Muscle of arm (tissue), 1 donor: ENCODE measurements at regions not wholly inside any gene's neighbourhood (a gene's known extent, or its start where the extent isn't known, plus 50 kb on each side); places are given as distances from the start of the nearest gene placed in this dataset.
"Not testable (repeated sequence)": the region's sequence is repeated elsewhere in the genome, so short reads cannot be mapped to it uniquely, and the experiment has no call there.

ENCODE experiments used
- DNase-seq: peaks from one replicate; pipeline ENCODE4 v3.0.0-alpha.2; 2013

DNA sequence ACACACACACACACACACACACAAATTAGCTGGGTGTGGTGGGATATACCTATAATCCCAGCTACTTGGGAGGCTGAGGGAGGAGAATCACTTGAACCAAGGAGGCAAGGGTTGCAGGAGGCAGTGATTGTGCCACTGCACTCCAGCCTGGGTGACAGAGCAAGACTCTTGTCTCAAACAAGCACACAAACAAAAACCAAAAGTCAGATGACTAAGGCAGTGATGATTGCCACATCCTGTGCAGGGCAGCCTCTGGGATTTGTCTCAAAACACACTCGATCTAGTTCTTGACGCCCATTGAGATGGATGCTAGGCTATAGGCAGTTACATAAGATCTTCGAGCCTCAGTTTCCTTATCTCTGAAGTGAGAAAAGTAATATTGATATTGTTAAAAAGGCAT is 183.1 kb upstream of the NOTCH2NLA start:
- DNase-seq: not testable (repeated sequence)

- DNase-seq: not testable (repeated sequence)
Measured at GRCh38 chr1:146409817-146410441, 181.1 kb upstream of the NOTCH2NLA start.

- DNase-seq: not testable (repeated sequence)
Measured at GRCh38 chr1:146409116-146409801, 180.4 kb upstream of the NOTCH2NLA start.

- DNase-seq: not testable (repeated sequence)
Measured at GRCh38 chr1:146401281-146401825, 172.5 kb upstream of the NOTCH2NLA start.

- DNase-seq: not testable (repeated sequence)
Measured at GRCh38 chr1:146400173-146401121, 171.6 kb upstream of the NOTCH2NLA start.

DNA sequence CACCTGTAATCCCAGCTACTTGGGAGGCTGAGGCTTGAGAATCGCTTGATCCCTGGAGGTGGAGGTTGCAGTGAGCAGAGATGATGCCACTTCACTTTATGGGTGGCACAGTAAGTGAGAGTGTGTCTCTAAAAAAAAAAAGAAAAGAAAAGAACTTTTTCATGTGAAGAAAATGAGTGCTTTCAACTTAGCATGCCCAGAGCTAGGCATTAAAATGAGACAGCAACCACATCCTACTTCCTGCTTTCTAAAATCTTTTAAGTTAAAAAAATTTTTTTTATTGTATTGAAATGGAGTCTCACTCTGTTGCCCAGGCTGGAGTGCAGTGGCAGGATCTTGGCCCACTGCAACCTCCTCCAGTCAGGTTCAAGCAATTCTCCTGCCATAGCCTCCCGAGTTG is 170.4 kb upstream of the NOTCH2NLA start:
- not testable (repeated sequence) for DNase-seq

DNA sequence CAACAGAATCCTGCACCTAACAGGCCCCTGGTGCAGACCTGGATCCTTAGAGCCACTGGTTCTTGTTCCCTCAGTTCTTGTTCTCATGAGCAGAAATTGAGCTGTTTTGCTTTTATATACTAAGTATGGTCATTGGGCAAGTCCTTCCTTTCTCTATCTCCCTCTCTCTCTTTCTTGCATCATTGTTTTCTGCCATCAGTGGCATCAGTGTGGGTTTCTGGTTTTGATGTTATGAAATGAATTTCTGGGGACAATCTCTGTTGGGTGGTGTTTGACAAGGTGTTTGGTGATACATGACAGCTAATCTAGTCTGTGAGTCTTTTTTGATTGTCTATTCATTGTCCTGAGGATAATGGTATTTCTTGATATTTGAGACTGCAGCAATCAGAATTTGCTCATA is 168.0 kb upstream of the NOTCH2NLA start:
- DNase-seq: not testable (repeated sequence)

DNA sequence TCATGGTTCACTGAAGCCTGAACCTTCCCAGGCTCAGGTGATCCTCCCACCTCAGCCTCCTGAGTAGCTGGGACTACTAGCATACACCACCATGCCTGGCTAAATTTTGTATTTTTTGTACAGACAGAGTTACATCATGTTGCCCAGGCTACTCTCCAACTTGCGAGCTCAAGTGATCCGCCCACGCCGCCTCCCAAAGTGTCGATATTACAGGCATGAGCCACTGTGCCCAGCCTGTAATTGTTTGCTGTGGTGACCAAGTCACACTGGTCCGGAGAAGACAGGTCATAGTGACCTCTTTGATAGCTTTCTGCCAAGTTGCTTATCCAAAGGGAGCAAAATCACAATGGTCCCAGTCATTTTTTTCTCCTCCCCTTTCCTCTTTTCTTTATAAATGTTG is 167.4 kb upstream of the NOTCH2NLA start:
- DNase-seq: not testable (repeated sequence)

DNA sequence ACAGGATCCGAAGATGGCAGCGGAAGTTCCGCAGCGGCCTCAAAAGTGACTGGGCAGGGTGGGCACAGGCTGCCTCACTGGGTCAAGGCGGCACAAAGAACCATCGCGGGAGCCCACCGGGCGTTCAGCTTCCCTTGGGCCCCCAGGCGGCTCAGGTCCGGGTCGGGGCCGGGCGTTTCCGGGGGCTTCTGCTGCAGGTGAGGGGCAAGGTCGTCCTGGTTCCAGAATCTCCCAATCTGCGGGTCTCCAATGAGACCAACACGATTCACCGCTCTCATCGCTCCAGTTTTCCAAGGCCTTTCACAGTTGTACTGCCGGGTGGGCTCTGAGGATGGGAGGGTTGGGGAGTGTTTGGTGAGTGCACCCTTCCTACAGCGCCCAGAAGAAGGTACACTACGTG is 165.0 kb upstream of the NOTCH2NLA start:
- not testable (repeated sequence) for DNase-seq

DNA sequence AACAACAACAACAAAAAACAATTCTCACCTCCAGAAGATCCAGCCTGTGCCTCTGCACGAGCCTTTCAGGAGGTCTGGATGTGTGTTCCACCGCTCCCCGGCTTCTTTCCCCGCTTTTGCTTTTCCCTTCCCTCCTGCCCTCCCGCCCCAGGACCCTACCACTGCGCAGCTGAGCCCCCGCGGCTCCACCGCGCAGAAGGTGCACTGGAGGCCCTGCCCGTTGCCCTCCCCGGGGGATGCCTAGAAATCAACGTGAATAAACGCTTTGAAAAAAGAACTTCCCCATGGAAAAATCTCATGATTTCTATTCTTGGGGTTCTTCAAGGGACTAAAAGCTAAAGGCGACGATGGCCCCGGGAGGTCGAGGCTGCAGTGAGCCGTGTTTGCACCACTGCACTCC is 164.3 kb upstream of the NOTCH2NLA start:
- not testable (repeated sequence) for DNase-seq

DNA sequence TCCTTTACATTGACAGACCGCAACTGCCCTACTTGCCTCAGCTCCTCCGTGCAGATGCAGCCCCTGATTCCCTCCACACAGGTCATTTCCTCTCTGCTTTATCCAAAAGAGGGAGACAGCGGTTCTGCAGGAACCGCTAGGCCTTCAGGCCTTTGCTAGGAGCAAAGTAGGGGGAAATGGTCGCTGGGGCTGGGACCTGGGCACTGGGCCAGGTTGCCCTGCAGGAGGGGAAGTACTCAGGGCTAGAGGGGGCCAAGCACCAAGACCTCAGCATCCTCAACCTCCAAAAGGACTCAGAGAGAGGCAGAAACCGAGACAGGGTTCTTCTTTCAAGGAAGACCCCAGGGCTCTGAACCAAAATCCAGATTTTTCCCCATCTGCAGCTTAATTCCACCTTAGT is 160.4 kb upstream of the NOTCH2NLA start:
- DNase-seq: not testable (repeated sequence)

- not testable (repeated sequence) for DNase-seq
Measured at GRCh38 chr1:146387750-146388469, 159.1 kb upstream of the NOTCH2NLA start.

GRCh38 chr1:146386851-146387749 is 158.3 kb upstream of the NOTCH2NLA start:
- DNase-seq: peak; percentile 83

DNA sequence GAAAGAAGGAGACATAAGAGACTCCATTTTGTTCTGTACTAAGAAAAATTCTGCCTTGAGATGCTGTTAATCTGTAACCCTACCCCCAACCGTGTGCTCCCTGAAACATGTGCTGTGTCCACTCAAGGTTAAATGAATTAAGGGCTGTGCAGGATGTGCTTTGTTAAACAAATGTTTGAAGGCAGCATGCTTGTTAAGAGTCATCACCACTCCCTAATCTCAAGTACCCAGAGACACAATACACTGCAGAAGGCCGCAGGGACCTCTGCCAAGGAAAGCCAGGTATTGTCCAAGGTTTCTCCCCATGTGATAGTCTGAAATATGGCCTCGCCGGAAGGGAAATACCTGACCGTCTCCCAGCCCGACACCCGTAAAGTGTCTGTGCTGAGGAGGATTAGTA is 152.4 kb upstream of the NOTCH2NLA start:
- DNase-seq: not testable (repeated sequence)

DNA sequence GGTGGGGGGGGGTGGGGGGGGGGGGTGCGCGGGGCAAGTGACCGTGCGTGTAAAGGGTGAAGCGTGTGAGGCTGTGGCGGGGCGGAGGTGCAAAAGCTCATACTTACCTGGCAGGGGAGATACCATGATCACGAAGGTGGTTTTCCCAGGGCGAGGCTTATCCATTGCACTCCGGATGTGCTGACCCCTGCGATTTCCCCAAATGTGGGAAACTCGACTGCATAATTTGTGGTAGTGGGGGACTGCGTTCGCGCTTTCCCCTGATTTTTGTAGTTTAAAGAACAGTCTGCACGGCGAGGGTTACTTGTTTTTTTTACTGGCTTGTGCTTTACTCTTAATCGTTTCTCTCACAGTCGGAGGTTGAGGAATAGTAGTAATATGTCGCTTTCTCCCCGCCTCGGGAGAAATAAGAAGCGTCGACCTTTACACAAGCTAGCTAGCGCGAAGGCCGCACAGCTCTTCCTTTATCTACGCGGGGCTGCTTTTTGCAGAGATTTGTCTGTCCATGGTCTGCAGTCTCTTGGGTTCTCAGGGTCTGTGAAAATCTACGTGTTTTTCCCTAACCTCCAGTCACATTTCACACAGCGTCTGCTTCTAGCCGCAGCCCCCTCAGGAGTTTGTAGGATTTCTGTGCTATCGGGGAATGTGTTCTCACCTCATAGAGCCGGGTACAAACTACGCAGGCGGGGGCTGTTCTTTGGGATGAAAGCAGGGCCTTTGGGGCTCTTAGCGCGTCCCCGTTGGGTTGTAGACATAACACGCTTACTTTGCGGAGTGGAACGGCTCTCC is 148.1 kb upstream of the NOTCH2NLA start:
- DNase-seq: peak; percentile 91

DNA sequence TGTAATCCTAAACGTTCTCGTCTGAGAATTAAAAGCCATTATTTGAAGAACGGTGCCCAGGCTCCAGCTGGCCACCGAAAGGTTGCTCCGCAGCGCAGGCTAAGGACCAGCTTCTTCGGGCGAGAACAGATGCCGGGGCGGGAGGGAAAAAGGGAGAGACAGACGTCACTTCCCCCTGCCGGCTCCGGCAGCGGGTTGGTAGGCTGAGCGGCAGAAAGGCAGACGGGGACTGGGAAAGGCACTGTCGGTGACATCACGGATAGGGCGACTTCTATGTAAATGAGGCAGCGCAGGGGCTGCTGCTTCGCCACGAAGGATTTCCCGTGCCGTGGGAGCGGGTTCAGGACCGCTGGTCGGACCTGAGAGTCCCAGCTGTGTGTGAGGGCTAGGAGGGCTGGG is 147.5 kb upstream of the NOTCH2NLA start:
- DNase-seq: peak; percentile 73

- DNase-seq: not testable (repeated sequence)
Measured at GRCh38 chr1:146375108-146375507, 146.3 kb upstream of the NOTCH2NLA start.

DNA sequence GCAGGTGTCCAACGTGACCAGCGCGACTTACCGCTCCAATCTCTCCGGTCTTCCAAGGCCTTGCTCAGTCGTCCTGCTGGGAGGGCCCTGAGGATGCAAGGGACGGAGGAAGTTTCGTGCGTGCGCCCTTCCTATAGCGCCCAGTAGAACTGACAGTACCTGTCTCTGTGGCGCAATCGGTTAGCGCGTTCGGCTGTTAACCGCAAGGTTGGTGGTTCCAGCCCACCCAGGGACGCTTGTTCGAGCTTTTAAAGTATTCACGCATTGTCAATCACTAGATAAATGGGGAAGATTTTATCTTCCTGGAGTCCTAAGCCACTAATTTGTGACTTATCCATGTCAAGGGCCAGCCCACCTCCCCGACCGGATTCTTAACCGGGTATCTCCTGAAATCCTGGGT is 141.1 kb upstream of the NOTCH2NLA start:
- DNase-seq: peak; percentile 36

DNA sequence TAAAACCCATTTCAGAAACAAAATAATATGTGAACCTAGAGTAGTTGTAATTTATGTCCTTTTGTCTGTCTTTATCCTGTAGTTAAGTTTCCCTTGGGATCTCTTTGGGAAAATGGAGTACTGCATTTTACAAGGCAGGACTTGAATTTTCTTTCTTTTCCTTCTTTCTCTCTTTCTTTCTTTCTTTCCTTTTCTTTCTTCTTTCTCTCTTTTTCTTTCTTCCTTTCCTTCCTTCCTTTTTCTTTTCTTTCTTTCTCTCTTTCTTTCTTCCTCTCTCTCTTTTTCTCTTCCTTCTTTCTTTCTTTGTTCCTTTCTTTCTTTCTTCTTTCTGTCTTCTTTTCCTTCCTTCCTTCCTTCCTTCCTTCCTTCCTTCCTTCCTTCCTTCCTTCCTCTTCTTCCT is 126.6 kb upstream of the NOTCH2NLA start:
- DNase-seq: not testable (repeated sequence)
